PC-9 (cell line): ENCODE measurements at regions not wholly inside any gene's neighbourhood (a gene's known extent, or its start where the extent isn't known, plus 50 kb on each side); places are given as distances from the start of the nearest gene placed in this dataset.

Experiments used
- EZH2 ChIP-seq: fragments of 200-600 bp; sonication (generic); IDR thresholded peaks from 2 replicates; pipeline ENCODE4 v1.8.0; 2017; ENCODE audit warnings: antibody characterized with exemption, low read depth
- TF ChIP-seq, protein P1 (sequence below): fragments of 200-600 bp; sonication (generic); conservative IDR thresholded peaks from 2 replicates; pipeline ENCODE4 v1.6.1; 2017; ENCODE audit warnings: mixed run types, antibody characterized with exemption, mild to moderate bottlenecking, moderate library complexity

DNA sequence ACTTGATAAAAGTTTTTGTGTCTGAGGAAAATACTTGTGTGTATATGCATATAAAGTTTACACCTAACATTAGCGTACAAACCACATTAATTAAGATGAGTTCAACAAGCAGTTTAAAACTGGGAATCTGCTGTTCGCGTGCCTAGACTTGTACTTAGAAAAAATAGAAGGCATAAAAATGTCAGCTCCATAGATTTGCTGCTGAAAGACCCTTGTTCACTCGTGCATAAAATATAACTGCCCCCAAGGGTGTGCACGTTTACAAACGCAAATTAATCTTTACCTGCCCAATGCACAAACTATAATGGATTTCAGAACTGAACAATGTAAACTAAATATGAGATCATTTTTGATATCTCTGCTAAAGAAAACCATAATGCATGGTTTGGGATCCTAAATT, 392.3 kb upstream of the ADGRL2 start:
- TF ChIP-seq, protein P1, sequence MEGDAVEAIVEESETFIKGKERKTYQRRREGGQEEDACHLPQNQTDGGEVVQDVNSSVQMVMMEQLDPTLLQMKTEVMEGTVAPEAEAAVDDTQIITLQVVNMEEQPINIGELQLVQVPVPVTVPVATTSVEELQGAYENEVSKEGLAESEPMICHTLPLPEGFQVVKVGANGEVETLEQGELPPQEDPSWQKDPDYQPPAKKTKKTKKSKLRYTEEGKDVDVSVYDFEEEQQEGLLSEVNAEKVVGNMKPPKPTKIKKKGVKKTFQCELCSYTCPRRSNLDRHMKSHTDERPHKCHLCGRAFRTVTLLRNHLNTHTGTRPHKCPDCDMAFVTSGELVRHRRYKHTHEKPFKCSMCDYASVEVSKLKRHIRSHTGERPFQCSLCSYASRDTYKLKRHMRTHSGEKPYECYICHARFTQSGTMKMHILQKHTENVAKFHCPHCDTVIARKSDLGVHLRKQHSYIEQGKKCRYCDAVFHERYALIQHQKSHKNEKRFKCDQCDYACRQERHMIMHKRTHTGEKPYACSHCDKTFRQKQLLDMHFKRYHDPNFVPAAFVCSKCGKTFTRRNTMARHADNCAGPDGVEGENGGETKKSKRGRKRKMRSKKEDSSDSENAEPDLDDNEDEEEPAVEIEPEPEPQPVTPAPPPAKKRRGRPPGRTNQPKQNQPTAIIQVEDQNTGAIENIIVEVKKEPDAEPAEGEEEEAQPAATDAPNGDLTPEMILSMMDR, result no peak
- TF ChIP-seq EZH2, result no peak
